ENCODE measurements at regions not wholly inside any gene's neighbourhood (a gene's known extent, or its start where the extent isn't known, plus 50 kb on each side); places are given as distances from the start of the nearest gene placed in this dataset.

GRCh38 chr22:49359076-49359475, 468.6 kb downstream of the BRD1 start:
- no peak for DNase-seq (ENCODE audit: extremely low read depth, low read depth)
- no peak overlapping the region for H3K4me3 ChIP-seq (replicated peaks; ENCODE audit: low read depth, low read length)
- no peak for TF ChIP-seq CTCF (IDR thresholded peaks at IDR 0.05; ENCODE audit: low read depth, low read length, missing control alignments)

- H3K4me3 ChIP-seq (replicated peaks; ENCODE audit: low read depth, low read length) = no peak overlapping the region
- no peak for TF ChIP-seq CTCF (IDR thresholded peaks at IDR 0.05; ENCODE audit: low read depth, low read length, missing control alignments)
- DNase-seq (ENCODE audit: extremely low read depth, low read depth) = no peak
Measured at GRCh38 chr22:49357661-49358440, 469.8 kb downstream of the BRD1 start.

- no peak for TF ChIP-seq CTCF (IDR thresholded peaks at IDR 0.05; ENCODE audit: low read depth, low read length, missing control alignments)
- no peak for DNase-seq (ENCODE audit: extremely low read depth, low read depth)
- no peak overlapping the region for H3K4me3 ChIP-seq (replicated peaks; ENCODE audit: low read depth, low read length)
Measured at GRCh38 chr22:49356428-49356827, 471.2 kb downstream of the BRD1 start.

GRCh38 chr22:49355211-49355920, 472.3 kb downstream of the BRD1 start:
- no peak for TF ChIP-seq CTCF (IDR thresholded peaks at IDR 0.05; ENCODE audit: low read depth, low read length, missing control alignments)
- H3K4me3 ChIP-seq (replicated peaks; ENCODE audit: low read depth, low read length) = no peak overlapping the region
- no peak for DNase-seq (ENCODE audit: extremely low read depth, low read depth)

- no peak for DNase-seq (ENCODE audit: extremely low read depth, low read depth)
- H3K4me3 ChIP-seq (replicated peaks; ENCODE audit: low read depth, low read length) = no peak overlapping the region
- TF ChIP-seq CTCF (IDR thresholded peaks at IDR 0.05; ENCODE audit: low read depth, low read length, missing control alignments) = no peak
Measured at GRCh38 chr22:49354516-49355210, 473.0 kb downstream of the BRD1 start.

GRCh38 chr22:49353235-49353634, 474.4 kb downstream of the BRD1 start:
- H3K4me3 ChIP-seq (replicated peaks; ENCODE audit: low read depth, low read length) = no peak overlapping the region
- TF ChIP-seq CTCF (IDR thresholded peaks at IDR 0.05; ENCODE audit: low read depth, low read length, missing control alignments) = no peak
- no peak for DNase-seq (ENCODE audit: extremely low read depth, low read depth)
